HUES64 (cell line): ENCODE measurements at regions not wholly inside any gene's neighbourhood (a gene's known extent, or its start where the extent isn't known, plus 50 kb on each side); places are given as distances from the start of the nearest gene placed in this dataset.
"Not testable (repeated sequence)": the region's sequence is repeated elsewhere in the genome, so short reads cannot be mapped to it uniquely, and the experiment has no call there.

Experiments used
- H3K27ac ChIP-seq: 2 replicates; pipeline ENCODE4 v1.7.0; 2013; ENCODE audit warnings: low read depth, low read length, inconsistent platforms
- H3K27me3 ChIP-seq: 2 replicates; pipeline ENCODE4 v1.6.1; 2013; ENCODE audit warnings: mild to moderate bottlenecking, low read length; ENCODE audit not compliant: insufficient read depth
- H3K36me3 ChIP-seq: 2 replicates; pipeline ENCODE4 v1.6.1; 2013; ENCODE audit warnings: mild to moderate bottlenecking, low read length; ENCODE audit not compliant: insufficient read depth
- H3K4me1 ChIP-seq: 2 replicates; pipeline ENCODE4 v1.6.1; 2013; ENCODE audit warnings: mild to moderate bottlenecking, low read length, moderate library complexity; ENCODE audit not compliant: insufficient read depth
- H3K4me3 ChIP-seq: 2 replicates; pipeline ENCODE4 v1.5.1; 2013; ENCODE audit warnings: mild to moderate bottlenecking, low read length, moderate library complexity
- H3K9ac ChIP-seq: 2 replicates; pipeline ENCODE4 v1.6.1; 2013; ENCODE audit warnings: mild to moderate bottlenecking, low read depth, low read length
- H3K9me3 ChIP-seq: 2 replicates; pipeline ENCODE4 v1.6.1; 2013; ENCODE audit warnings: low read depth, low read length; ENCODE audit not compliant: insufficient read depth
- WGBS: fragments of 150-250, 120-280 bp; methylation state at CpG from one replicate; pipeline ENCODE4 v1.1.7; 2013; ENCODE audit warnings: missing lambda C conversion rate; 5-methylcytosine and 5-hydroxymethylcytosine counted together

DNA sequence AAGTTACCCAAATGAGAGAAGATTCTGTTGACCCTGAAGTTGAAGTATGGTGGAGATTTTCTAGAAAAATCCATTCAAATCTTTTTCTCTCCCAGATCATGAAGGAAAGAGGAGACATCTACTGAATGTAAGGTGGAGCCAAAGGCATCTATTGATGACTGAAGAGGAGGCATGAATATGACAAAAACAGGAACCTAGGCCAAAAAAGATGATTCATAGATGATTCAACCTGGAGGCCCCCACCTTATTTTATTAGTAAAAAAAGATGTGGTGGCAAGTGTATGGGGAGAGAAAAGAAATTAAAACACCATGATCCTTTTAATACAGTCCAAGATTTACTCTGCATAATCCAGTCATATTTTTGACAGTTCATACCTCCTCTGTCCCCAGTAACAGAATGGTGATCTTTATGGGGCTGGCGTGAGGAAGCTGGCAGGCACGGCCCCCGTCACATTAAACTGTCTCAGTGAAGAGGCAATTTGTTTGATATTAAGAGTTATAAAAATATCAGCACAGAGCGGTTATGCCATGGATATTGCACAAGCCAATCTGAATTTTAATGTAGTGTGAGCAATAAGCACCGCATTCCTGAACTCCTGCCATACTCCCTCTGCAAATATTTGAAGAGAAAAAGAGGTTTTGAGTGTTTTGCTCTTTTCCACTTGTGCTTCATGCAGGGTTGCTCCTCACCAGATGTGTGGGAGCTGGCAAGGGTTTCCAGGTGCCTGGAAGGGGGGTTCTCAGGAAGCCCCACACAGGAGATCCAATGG, 94.4 kb downstream of the TRIM43 start:
- not testable (repeated sequence) for H3K4me3 ChIP-seq, H3K4me1 ChIP-seq, H3K27ac ChIP-seq, H3K36me3 ChIP-seq, H3K9ac ChIP-seq, H3K9me3 ChIP-seq
- peaks cover 15% of the 10 kb centered on the region for H3K27me3 ChIP-seq
- WGBS = 89% methylated on average over 5 of the region's 5 CpGs

DNA sequence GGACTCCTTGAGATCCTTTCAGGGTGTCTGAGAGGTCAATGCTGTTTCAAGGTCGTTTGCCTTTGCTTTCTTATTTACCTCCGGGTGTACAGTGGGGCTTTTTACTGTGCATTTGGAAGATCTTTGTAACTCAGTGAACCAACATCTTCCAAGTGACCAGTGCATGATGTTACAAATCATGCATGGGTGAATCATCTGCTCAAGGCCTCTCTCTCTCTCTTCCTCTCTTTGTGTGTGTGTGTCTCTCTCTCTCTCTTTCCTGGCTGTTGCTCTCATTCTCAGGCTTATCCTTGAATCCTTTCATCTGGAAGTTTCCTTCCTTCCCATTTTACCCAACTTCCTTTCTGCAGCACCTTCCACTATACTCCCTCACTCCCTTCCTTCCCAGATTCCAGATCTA, 96.1 kb downstream of the TRIM43 start:
- H3K9ac ChIP-seq, H3K27me3 ChIP-seq, H3K27ac ChIP-seq, H3K4me3 ChIP-seq, H3K4me1 ChIP-seq, H3K9me3 ChIP-seq, H3K36me3 ChIP-seq: not testable (repeated sequence)
- WGBS = no CpG with 5 or more reads among the region's 2 CpGs

DNA sequence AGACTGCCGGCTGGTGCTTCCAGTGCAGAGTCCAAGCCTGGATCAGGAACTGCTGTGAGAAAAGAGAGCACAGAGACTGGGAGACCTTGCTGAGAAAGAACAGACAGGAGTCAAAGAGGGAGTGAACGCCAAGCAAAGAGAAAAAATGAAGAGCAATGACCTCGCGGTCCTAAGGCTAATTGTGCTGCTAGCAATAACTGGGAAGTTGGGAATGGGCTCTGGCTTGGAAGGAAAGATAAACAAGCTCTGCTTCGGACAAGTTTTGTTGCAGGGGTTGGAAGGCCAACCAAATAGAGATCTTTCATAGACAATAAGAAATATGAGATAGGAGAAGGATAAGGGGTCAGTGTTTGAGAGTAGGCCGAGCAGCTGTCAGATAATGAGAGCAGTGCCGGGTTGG, 99.4 kb downstream of the TRIM43 start:
- H3K36me3 ChIP-seq, H3K4me1 ChIP-seq, H3K4me3 ChIP-seq, H3K9ac ChIP-seq, H3K9me3 ChIP-seq, H3K27ac ChIP-seq, H3K27me3 ChIP-seq: not testable (repeated sequence)
- WGBS = 87% methylated on average over 7 of the region's 7 CpGs

DNA sequence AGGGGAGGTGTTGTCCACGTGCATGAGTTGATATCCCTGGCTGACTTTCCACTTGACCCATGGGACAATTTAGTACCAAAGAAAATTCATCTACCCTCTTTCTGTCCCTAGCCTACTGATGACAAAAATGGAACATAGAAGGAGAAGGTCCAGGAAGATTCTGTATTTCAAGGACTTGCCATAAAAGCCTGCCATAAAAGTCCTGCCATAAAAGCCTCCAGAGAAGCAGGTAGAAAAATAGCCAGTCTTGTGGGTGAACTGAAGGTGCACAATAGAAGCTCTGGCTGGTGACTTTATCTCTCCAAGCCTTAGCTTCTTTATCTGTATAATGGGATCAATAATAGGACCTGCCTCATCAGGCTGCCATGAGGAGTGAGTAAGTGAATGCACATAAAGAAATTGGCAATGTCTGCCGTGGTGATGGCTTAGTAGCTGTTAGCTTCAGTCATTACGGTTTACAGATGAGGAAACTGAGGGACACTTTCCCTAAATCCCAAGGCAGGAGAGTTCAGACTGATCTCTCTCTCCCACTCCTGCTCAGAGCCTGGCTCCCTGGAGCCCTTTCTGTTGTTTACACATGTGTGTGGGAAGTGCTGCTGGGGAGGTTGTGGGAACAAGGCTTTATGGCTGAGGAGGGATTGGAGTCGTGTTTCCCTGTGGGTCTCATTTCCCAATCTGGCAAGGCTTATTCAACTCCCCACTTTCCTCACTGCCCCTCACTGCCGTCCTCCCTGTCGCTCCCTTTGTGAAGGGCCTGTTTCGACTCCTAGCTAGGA, 101.5 kb downstream of the TRIM43 start:
- not testable (repeated sequence) for H3K36me3 ChIP-seq, H3K9me3 ChIP-seq, H3K9ac ChIP-seq, H3K27ac ChIP-seq, H3K4me3 ChIP-seq, H3K27me3 ChIP-seq, H3K4me1 ChIP-seq
- 79% methylated on average over 3 of the region's 7 CpGs for WGBS

DNA sequence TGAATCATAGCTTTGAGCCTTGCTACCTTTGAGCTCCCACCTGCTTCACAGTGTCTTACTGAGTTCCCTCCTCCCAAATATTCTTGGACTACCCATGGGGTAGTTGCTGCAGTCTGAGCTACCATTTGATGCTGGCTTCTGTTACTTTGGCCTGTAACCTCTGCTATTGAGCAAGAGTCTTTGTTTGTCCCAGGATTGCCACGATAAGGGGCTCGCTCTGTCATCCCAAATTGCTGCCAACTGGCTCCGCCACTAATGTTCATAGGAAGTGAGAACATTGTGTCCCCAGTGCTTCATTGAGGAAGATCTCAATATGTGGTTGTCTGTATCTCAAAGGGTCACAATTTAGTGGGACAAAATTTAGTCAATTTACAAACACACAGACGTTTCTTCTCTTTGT, 103.8 kb downstream of the TRIM43 start:
- 86% methylated on average over 3 of the region's 4 CpGs for WGBS
- no peak overlapping the region for H3K9ac ChIP-seq
- no peak overlapping the region for H3K27ac ChIP-seq
- H3K4me3 ChIP-seq = no peak overlapping the region
- no peaks in the 10 kb centered on the region for H3K4me1 ChIP-seq
- H3K9me3 ChIP-seq = no peaks in the 10 kb centered on the region
- H3K36me3 ChIP-seq = no peaks in the 10 kb centered on the region
- H3K27me3 ChIP-seq = no peaks in the 10 kb centered on the region

DNA sequence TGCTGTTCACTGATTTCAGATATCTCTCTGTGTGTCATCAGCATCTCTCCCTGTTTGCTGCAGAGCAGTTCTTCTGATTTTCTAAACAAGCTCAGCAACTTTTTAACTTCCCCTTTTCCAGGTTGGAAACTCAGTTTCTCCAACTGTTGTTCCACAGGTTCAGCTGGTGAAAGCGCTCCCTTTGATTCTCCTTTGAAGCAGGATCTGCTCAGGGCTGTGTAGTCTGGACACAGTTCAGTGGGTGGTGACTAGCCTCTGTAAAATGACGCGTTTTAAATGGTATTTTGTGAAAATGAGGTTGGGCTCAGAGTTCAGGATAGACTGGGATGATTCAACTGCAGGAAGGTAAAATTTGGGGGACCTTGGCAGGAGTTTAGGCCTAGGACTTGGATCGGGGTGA, 106.3 kb downstream of the TRIM43 start:
- no peak overlapping the region for H3K4me3 ChIP-seq
- H3K9ac ChIP-seq = no peak overlapping the region
- H3K4me1 ChIP-seq = no peaks in the 10 kb centered on the region
- no peaks in the 10 kb centered on the region for H3K27me3 ChIP-seq
- 83% methylated on average over 4 of the region's 4 CpGs for WGBS
- H3K36me3 ChIP-seq = no peaks in the 10 kb centered on the region
- H3K9me3 ChIP-seq = no peaks in the 10 kb centered on the region
- no peak overlapping the region for H3K27ac ChIP-seq

DNA sequence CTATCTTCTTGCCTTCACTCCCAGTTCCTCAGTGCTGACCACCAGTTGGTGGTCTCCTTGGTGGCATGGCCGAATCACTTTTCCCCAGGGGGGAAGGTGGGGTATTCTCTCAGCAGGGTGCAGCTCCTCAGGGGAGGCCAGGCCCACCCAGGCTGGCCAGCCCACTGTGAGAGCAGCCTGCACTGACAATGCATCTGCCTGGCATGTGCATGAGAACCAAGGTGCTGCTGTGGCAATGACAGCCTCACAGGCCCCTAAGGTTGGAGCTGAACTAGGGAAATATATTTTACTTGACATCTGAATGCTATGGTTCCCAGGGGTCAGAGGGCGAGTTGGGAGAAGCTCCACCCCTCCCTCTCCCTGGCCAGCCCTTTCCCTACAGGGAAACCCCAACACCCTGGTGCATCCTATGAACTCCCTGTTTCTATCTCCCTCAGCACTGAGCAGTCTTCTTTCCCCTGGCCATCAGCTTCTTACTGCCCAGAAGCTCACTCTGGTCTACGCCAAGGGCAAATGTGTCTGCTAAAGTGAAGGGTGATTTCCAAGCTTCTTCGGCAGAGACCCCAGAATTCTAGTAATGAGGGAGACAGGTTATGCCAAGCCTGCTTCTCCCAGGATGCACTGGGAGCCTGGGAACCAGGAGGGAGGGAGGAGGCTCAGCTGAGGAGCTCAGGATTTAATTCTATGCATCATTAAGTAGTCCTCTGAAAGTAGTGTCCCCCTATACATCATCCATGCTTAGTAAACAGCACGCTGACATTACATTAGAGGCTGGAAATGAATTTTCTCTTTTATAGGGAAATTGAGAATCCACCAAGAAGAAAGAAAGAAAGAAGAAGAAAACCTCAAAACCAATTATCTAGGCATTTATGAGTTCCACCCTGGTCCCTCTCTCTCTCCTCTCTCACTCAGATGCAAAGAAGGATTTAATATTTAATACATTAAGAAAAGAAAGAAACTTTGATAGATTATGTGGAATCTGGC, 107.7 kb downstream of the TRIM43 start:
- not testable (repeated sequence) for H3K4me3 ChIP-seq, H3K36me3 ChIP-seq, H3K9me3 ChIP-seq, H3K4me1 ChIP-seq, H3K9ac ChIP-seq, H3K27ac ChIP-seq, H3K27me3 ChIP-seq
- 91% methylated on average over 4 of the region's 5 CpGs for WGBS

DNA sequence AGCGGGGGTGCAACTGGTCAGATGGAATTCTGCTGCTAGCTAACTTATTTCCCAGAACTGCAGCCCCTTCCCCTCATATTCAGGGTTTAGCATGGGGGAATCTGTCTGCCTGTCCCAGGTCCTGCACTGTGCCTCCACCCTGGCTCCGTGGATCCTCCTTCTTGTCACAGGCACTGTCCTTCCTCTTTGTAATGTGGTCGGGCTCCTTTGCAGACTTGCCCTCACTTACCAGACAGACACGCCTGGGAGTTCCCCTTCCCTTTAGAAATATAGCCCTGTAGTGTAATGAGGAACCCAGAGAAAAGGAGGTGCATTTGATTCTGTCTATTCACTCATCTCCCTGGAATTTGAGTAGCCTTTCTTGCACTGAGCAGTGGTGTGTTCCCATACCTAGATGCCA, 108.7 kb downstream of the TRIM43 start:
- Histone ChIP-seq H3K4me1 (no peaks in the 10 kb centered on the region), H3K9me3 (no peaks in the 10 kb centered on the region), H3K27ac (no peak overlapping the region), H3K4me3 (no peak overlapping the region), H3K36me3 (no peaks in the 10 kb centered on the region), H3K9ac (no peak overlapping the region), H3K27me3 (no peaks in the 10 kb centered on the region)
- 56% methylated on average over 2 of the region's 4 CpGs for WGBS

DNA sequence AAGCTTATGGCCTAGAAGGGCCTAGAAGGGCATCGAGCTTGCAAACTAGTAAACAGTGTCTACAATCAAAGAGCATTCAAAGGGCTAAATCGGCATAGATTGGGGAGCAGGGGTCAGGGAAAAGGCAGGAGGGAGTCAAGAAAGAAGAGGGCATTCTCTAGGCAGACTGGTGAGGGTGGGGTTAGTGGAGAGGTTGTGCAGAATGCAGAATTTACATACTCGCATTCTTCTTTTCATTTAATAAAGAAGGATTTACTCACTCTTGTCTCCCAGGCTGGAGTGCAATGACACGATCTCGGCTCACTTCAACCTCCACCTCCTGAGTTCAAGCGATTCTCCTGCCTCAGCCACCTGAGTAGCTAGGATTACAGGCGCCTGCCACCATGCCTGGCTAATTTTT, 110.7 kb downstream of the TRIM43 start:
- no peaks in the 10 kb centered on the region for H3K9me3 ChIP-seq
- no peaks in the 10 kb centered on the region for H3K4me1 ChIP-seq
- no peak overlapping the region for H3K4me3 ChIP-seq
- WGBS = 88% methylated on average over 7 of the region's 7 CpGs
- H3K27me3 ChIP-seq = no peaks in the 10 kb centered on the region
- H3K9ac ChIP-seq = no peak overlapping the region
- H3K36me3 ChIP-seq = no peaks in the 10 kb centered on the region
- no peak overlapping the region for H3K27ac ChIP-seq

DNA sequence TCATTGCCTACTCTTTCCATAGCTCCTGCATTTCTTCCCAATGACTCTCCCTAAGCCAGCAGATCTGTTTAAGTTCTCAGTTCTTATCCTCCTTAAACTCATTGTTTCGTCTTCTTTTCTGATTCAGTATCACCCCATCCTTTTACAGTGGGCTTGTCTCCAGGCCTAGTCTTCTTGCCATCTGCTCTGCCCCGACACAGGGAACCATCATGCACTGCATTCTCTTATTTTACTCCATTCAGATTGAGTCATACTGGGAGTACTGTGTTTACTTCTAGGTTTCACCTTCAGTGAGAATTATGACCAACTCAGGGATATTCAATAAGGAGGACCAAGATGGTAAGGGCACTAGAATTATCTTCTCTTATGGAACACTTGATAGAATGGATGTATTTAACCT, 115.4 kb downstream of the TRIM43 start:
- not testable (repeated sequence) for H3K4me3 ChIP-seq, H3K27ac ChIP-seq, H3K9ac ChIP-seq, H3K9me3 ChIP-seq, H3K27me3 ChIP-seq, H3K4me1 ChIP-seq, H3K36me3 ChIP-seq
- 73% methylated on average over 2 of the region's 2 CpGs for WGBS

DNA sequence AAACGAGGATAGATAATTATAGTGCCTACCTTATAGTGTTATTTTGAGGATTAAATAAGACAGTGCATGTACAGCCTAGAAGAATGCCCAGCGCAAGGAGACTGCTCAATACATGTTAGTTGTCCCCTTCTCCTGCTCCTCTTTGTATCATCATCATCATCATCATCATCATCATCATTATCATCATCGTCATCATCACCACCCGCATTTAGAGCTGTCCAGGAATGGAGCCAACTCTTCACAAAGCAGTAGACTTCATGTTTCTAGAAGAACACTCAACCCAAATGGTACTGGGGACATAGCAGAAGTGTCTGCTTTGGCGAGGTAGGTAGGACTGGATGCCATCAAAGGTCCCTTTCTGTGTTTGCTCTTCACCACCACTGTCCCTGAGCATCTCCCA, 116.0 kb downstream of the TRIM43 start:
- Histone ChIP-seq H3K27ac (no peak overlapping the region), H3K9me3 (peaks cover 3% of the 10 kb centered on the region; the same call in 1 of the 2 replicates), H3K27me3 (no peaks in the 10 kb centered on the region; the same call in 1 of the 2 replicates), H3K4me1 (no peaks in the 10 kb centered on the region), H3K36me3 (no peaks in the 10 kb centered on the region), H3K9ac (no peak overlapping the region), H3K4me3 (no peak overlapping the region)
- WGBS = 79% methylated on average over 4 of the region's 5 CpGs
